ENCODE measurements at regions not wholly inside any gene's neighbourhood (a gene's known extent, or its start where the extent isn't known, plus 50 kb on each side); places are given as distances from the start of the nearest gene placed in this dataset.

- TF ChIP-seq EZH2phosphoT487 (IDR thresholded peaks at IDR 0.05; ENCODE audit: borderline replicate concordance) = no peak
- TF ChIP-seq MAX (IDR thresholded peaks at IDR 0.05) = no peak
- TF ChIP-seq ELF1 (IDR thresholded peaks at IDR 0.05; ENCODE audit: borderline replicate concordance, low read depth) = no peak
- no peak for TF ChIP-seq CTCF (IDR thresholded peaks at IDR 0.05 in 2 of 3, conservative IDR thresholded peaks at IDR 0.05 in 1 of 3; ENCODE audit: borderline replicate concordance in 1 of 3, insufficient read depth in 1 of 3, low read depth in 2 of 3, low read length in 2 of 3)
- TF ChIP-seq TCF7L2 (IDR thresholded peaks at IDR 0.05; ENCODE audit: borderline replicate concordance, extremely low read depth, insufficient read depth, insufficient read length) = no peak
- TF ChIP-seq EGR1 (IDR thresholded peaks at IDR 0.05; ENCODE audit: low read depth) = no peak
- no peak for TF ChIP-seq JUND (IDR thresholded peaks at IDR 0.05)
Measured at GRCh38 chr13:72652681-72653080, 74.7 kb downstream of the MZT1 start (continued).

GRCh38 chr13:72651144-72651543 lies 76.3 kb downstream of the MZT1 start:
- Histone ChIP-seq H3K4me2 (ENCODE audit: low read length) (peak overlapping the region; percentile 2; the same call in 1 of the 2 replicates), H3K79me2 (ENCODE audit: insufficient read depth, low read length) (no peaks in the 10 kb centered on the region), H3K4me3 (replicated peaks in 1 of 2; ENCODE audit: low read depth in 1 of 2, low read length in 2 of 2) (no peak overlapping the region), H3K27me3 (ENCODE audit: insufficient read depth, low read length) (no peaks in the 10 kb centered on the region), H2AFZ (ENCODE audit: low read depth, low read length, poor library complexity, severe bottlenecking) (peak overlapping the region; percentile 36), H3K9me2 (ENCODE audit: insufficient read depth) (no peaks in the 10 kb centered on the region), H3K9ac (ENCODE audit: low read length) (no peak overlapping the region), H3K9me3 (ENCODE audit: control insufficient read depth in 1 of 2, insufficient read depth in 1 of 2, low read depth in 1 of 2, low read length in 2 of 2) (no peaks in the 10 kb centered on the region), H3K36me3 (ENCODE audit: control insufficient read depth in 1 of 2, insufficient read depth in 2 of 2, low read length in 2 of 2) (no peaks in the 10 kb centered on the region), H3K4me1 (ENCODE audit: control insufficient read depth in 1 of 2, insufficient read depth in 2 of 2, low read length in 2 of 2) (no peaks in the 10 kb centered on the region), H4K20me1 (ENCODE audit: insufficient read depth) (no peaks in the 10 kb centered on the region), H3K27ac (ENCODE audit: low read depth, low read length) (no peak overlapping the region)
- BruUV-seq (replicated peaks) = no TSS peak
- ChIA-PET RAD21 (ENCODE audit: low non-redundant PET in 1 of 2, low total read pairs in 2 of 2, uncharacterized antibody in 2 of 2, unreplicated experiment in 2 of 2) (no interaction called here), POLR2A (no interaction called here), CTCF (interaction anchor here (0.6 to 1.9 kb wide), 8 partner anchors 9 to 85 kb away, joined by 3 to 9 read pairs (median 4); no protein-coding TSS in a partner anchor)
- intact Hi-C loops (cut with micrococcal nuclease) = no loop called here
- peak; percentile 31 for DNase-seq (ENCODE audit: low read depth, low spot score)
- ATAC-seq = peak; percentile 89
- no peak for TF ChIP-seq TCF7L2 (IDR thresholded peaks at IDR 0.05; ENCODE audit: borderline replicate concordance, extremely low read depth, insufficient read depth, insufficient read length)
- peak in 2 of 3 experiments; percentile 42 to 49; a peak in 4 of 6 replicates for TF ChIP-seq CTCF (IDR thresholded peaks at IDR 0.05 in 2 of 3, conservative IDR thresholded peaks at IDR 0.05 in 1 of 3; ENCODE audit: borderline replicate concordance in 1 of 3, insufficient read depth in 1 of 3, low read depth in 2 of 3, low read length in 2 of 3)
- TF ChIP-seq ZNF274 (IDR thresholded peaks at IDR 0.05; ENCODE audit: low read depth, low read length) = no peak
- TF ChIP-seq EZH2 (IDR thresholded peaks at IDR 0.05) = no peak
- TF ChIP-seq YY1 (IDR thresholded peaks at IDR 0.05; ENCODE audit: extremely low read depth, insufficient replicate concordance, low read depth, low read length) = no peak
- no peak for TF ChIP-seq EZH2phosphoT487 (IDR thresholded peaks at IDR 0.05; ENCODE audit: borderline replicate concordance)
- TF ChIP-seq EGR1 (IDR thresholded peaks at IDR 0.05; ENCODE audit: low read depth) = no peak
- TF ChIP-seq RAD21 (IDR thresholded peaks at IDR 0.05; ENCODE audit: low read depth) = peak; percentile 27; the same call in 1 of the 2 replicates
- TF ChIP-seq, protein P1, sequence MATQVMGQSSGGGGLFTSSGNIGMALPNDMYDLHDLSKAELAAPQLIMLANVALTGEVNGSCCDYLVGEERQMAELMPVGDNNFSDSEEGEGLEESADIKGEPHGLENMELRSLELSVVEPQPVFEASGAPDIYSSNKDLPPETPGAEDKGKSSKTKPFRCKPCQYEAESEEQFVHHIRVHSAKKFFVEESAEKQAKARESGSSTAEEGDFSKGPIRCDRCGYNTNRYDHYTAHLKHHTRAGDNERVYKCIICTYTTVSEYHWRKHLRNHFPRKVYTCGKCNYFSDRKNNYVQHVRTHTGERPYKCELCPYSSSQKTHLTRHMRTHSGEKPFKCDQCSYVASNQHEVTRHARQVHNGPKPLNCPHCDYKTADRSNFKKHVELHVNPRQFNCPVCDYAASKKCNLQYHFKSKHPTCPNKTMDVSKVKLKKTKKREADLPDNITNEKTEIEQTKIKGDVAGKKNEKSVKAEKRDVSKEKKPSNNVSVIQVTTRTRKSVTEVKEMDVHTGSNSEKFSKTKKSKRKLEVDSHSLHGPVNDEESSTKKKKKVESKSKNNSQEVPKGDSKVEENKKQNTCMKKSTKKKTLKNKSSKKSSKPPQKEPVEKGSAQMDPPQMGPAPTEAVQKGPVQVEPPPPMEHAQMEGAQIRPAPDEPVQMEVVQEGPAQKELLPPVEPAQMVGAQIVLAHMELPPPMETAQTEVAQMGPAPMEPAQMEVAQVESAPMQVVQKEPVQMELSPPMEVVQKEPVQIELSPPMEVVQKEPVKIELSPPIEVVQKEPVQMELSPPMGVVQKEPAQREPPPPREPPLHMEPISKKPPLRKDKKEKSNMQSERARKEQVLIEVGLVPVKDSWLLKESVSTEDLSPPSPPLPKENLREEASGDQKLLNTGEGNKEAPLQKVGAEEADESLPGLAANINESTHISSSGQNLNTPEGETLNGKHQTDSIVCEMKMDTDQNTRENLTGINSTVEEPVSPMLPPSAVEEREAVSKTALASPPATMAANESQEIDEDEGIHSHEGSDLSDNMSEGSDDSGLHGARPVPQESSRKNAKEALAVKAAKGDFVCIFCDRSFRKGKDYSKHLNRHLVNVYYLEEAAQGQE (IDR thresholded peaks at IDR 0.05; ENCODE audit: low read depth) = no peak
- no peak for TF ChIP-seq CEBPB (IDR thresholded peaks at IDR 0.05; ENCODE audit: low read depth)
- no peak for TF ChIP-seq FOSL1 (IDR thresholded peaks at IDR 0.05; ENCODE audit: low read depth)
